Neuronal stem cell (in vitro differentiated cells): ENCODE measurements at regions not wholly inside any gene's neighbourhood (a gene's known extent, or its start where the extent isn't known, plus 50 kb on each side); places are given as distances from the start of the nearest gene placed in this dataset.

Experiments
- DNase-seq: peaks from one replicate; pipeline ENCODE4 v3.0.0-alpha.2; 2013; ENCODE audit warnings: low spot score
- H2AFZ ChIP-seq: one replicate; pipeline ENCODE4 v1.6.1; 2013; ENCODE audit warnings: mild to moderate bottlenecking, low read length, inconsistent platforms
- H2AK5ac ChIP-seq: 2 replicates; pipeline ENCODE4 v1.6.1; 2013; ENCODE audit warnings: low read depth, mild to moderate bottlenecking, inconsistent platforms, low read length, moderate library complexity, mixed read lengths
- H2BK120ac ChIP-seq: 2 replicates; pipeline ENCODE4 v1.6.1; 2013; ENCODE audit warnings: low read depth, mild to moderate bottlenecking, inconsistent platforms, low read length, moderate library complexity, mixed read lengths
- H2BK12ac ChIP-seq: one replicate; pipeline ENCODE4 v1.6.1; 2013; ENCODE audit warnings: low read length, inconsistent platforms
- H2BK15ac ChIP-seq: 2 replicates; pipeline ENCODE4 v1.6.1; 2013; ENCODE audit warnings: mild to moderate bottlenecking, low read length, inconsistent platforms, mixed read lengths
- H2BK5ac ChIP-seq: one replicate; pipeline ENCODE4 v1.6.1; 2013; ENCODE audit warnings: inconsistent platforms, mild to moderate bottlenecking, low read length, moderate library complexity
- H3K14ac ChIP-seq: one replicate; pipeline ENCODE4 v1.6.1; 2013; ENCODE audit warnings: low read length, inconsistent platforms
- H3K18ac ChIP-seq: 2 replicates; pipeline ENCODE4 v1.6.1; 2013; ENCODE audit warnings: low read length, inconsistent platforms
- H3K23ac ChIP-seq: 2 replicates; pipeline ENCODE4 v1.6.1; 2013; ENCODE audit warnings: low read depth, mild to moderate bottlenecking, mixed read lengths, low read length, inconsistent platforms; ENCODE audit not compliant: poor library complexity
- H3K27ac ChIP-seq: replicated peaks from 3 replicates; pipeline ENCODE4 v1.5.1; 2013; ENCODE audit warnings: low read length, inconsistent platforms
- H3K27me3 ChIP-seq, 3 experiments: 2 replicates each; pipeline ENCODE4 v1.6.1; 2013; ENCODE audit warnings: low read length in 3 of 3, mild to moderate bottlenecking in 2 of 3, inconsistent platforms in 1 of 3, low read depth in 1 of 3, mixed read lengths in 1 of 3, moderate library complexity in 1 of 3; ENCODE audit not compliant: control insufficient read depth in 3 of 3, insufficient read depth in 3 of 3
- H3K36me3 ChIP-seq, 2 donors: replicated peaks in 1 of 2; 2 replicates each; pipeline ENCODE4 v1.6.1; 2013; ENCODE audit warnings: low read length in 2 of 2; ENCODE audit not compliant: control insufficient read depth in 2 of 2, insufficient read depth in 2 of 2
- H3K4ac ChIP-seq: 2 replicates; pipeline ENCODE4 v1.6.1; 2013; ENCODE audit warnings: inconsistent platforms, mild to moderate bottlenecking, low read length, moderate library complexity
- H3K4me1 ChIP-seq, 2 donors: 1 replicate in 1 of 2; 2 replicates in 1 of 2; pipeline ENCODE4 v1.6.1; 2013; ENCODE audit warnings: low read length in 2 of 2, low read depth in 1 of 2; ENCODE audit not compliant: control insufficient read depth in 2 of 2, insufficient read depth in 1 of 2
- H3K4me2 ChIP-seq: one replicate; pipeline ENCODE4 v1.6.1; 2013; ENCODE audit warnings: mild to moderate bottlenecking, low read length, inconsistent platforms; ENCODE audit not compliant: insufficient read depth, poor library complexity, severe bottlenecking
- H3K4me3 ChIP-seq, 2 donors: 2 replicates each; pipeline ENCODE4 v1.5.1; 2013; ENCODE audit warnings: low read length in 2 of 2, mild to moderate bottlenecking in 2 of 2, inconsistent platforms in 1 of 2, moderate library complexity in 1 of 2
- H3K79me1 ChIP-seq: one replicate; pipeline ENCODE4 v1.6.1; 2013; ENCODE audit warnings: low read depth, mild to moderate bottlenecking, inconsistent platforms, low read length, moderate library complexity
- H3K9ac ChIP-seq: one replicate; pipeline ENCODE4 v1.6.1; 2013; ENCODE audit warnings: mild to moderate bottlenecking, low read depth, low read length, inconsistent platforms; ENCODE audit not compliant: poor library complexity
- H3K9me3 ChIP-seq, 2 donors: replicated peaks in 1 of 2; 2 replicates each; pipeline versions ENCODE3 to v1.6.1; 2013; ENCODE audit warnings: low read length in 2 of 2, mild to moderate bottlenecking in 2 of 2, inconsistent platforms in 1 of 2, low read depth in 1 of 2, mixed read lengths in 1 of 2, moderate library complexity in 1 of 2; ENCODE audit not compliant: control insufficient read depth in 2 of 2, insufficient read depth in 1 of 2
- H4K8ac ChIP-seq: one replicate; pipeline ENCODE4 v1.6.1; 2013; ENCODE audit warnings: low read depth, mild to moderate bottlenecking, inconsistent platforms, low read length, moderate library complexity
- H4K91ac ChIP-seq: one replicate; pipeline ENCODE4 v1.6.1; 2013; ENCODE audit warnings: low read length, low read depth, mild to moderate bottlenecking, inconsistent platforms; ENCODE audit not compliant: poor library complexity
- WGBS, 2 donors: extraction: QIAGEN DNeasy Blood & Tissue Kit; methylation state at CpG; one replicate each; pipeline ENCODE4 v1.1.7; 2013; ENCODE audit warnings: missing lambda C conversion rate in 2 of 2, mixed read lengths in 1 of 2; ENCODE audit not compliant: insufficient read length in 2 of 2, insufficient replicate concordance in 1 of 2; ENCODE audit errors: extremely low coverage in 2 of 2; 5-methylcytosine and 5-hydroxymethylcytosine counted together

GRCh38 chr5:18900644-18901043 is 1087.4 kb downstream of the CDH18 start:
- H2BK15ac ChIP-seq: no peak overlapping the region
- no peak overlapping the region for H2BK5ac ChIP-seq
- H4K91ac ChIP-seq: no peak overlapping the region
- WGBS, 2 donors: no CpG with 5 or more reads among the region's 3 CpGs
- no peak overlapping the region for H3K23ac ChIP-seq
- H3K79me1 ChIP-seq: no peaks in the 10 kb centered on the region
- H3K14ac ChIP-seq: no peak overlapping the region
- H3K9me3 ChIP-seq: no peaks in the 10 kb centered on the region
- no peak overlapping the region for H3K4ac ChIP-seq
- no peak for DNase-seq
- H3K4me3 ChIP-seq: no peak overlapping the region
- H2BK12ac ChIP-seq: no peak overlapping the region
- no peak overlapping the region for H3K18ac ChIP-seq
- H4K8ac ChIP-seq: no peak overlapping the region
- no peak overlapping the region for H3K4me2 ChIP-seq
- H2BK120ac ChIP-seq: no peak overlapping the region
- H3K27ac ChIP-seq: no peak overlapping the region
- H3K36me3 ChIP-seq: no peaks in the 10 kb centered on the region
- H2AFZ ChIP-seq: no peak overlapping the region
- H3K27me3 ChIP-seq: no peaks in the 10 kb centered on the region
- H3K4me1 ChIP-seq: no peaks in the 10 kb centered on the region
- H2AK5ac ChIP-seq: no peak overlapping the region
- no peak overlapping the region for H3K9ac ChIP-seq

GRCh38 chr5:18920966-18921365 is 1067.0 kb downstream of the CDH18 start:
- no peak overlapping the region for H2BK5ac ChIP-seq
- no peak overlapping the region for H2BK120ac ChIP-seq
- H3K79me1 ChIP-seq: no peaks in the 10 kb centered on the region
- H2BK15ac ChIP-seq: no peak overlapping the region
- H3K4me3 ChIP-seq: no peak overlapping the region
- H4K8ac ChIP-seq: no peak overlapping the region
- H3K9ac ChIP-seq: no peak overlapping the region
- H3K9me3 ChIP-seq: no peaks in the 10 kb centered on the region
- no peak overlapping the region for H2AK5ac ChIP-seq
- no peak overlapping the region for H4K91ac ChIP-seq
- no peak overlapping the region for H3K14ac ChIP-seq
- H3K4ac ChIP-seq: no peak overlapping the region
- H3K27me3 ChIP-seq: no peaks in the 10 kb centered on the region
- no CpG with 5 or more reads among the region's 5 CpGs for WGBS, 2 donors
- no peak overlapping the region for H2BK12ac ChIP-seq
- no peak for DNase-seq
- H2AFZ ChIP-seq: no peak overlapping the region
- no peaks in the 10 kb centered on the region for H3K4me1 ChIP-seq
- H3K27ac ChIP-seq: no peak overlapping the region
- H3K23ac ChIP-seq: no peak overlapping the region
- no peak overlapping the region for H3K4me2 ChIP-seq
- H3K18ac ChIP-seq: no peak overlapping the region
- no peaks in the 10 kb centered on the region for H3K36me3 ChIP-seq

GRCh38 chr5:18932081-18932480 is 1055.9 kb downstream of the CDH18 start:
- H3K23ac ChIP-seq: no peak overlapping the region
- H4K8ac ChIP-seq: no peak overlapping the region
- H3K14ac ChIP-seq: no peak overlapping the region
- WGBS, 2 donors: no CpG with 5 or more reads among the region's 2 CpGs
- H2AK5ac ChIP-seq: no peak overlapping the region
- H2AFZ ChIP-seq: peak overlapping the region; percentile 77
- H2BK120ac ChIP-seq: no peak overlapping the region
- H3K4me1 ChIP-seq: peaks cover 0 to 2% of the 10 kb centered on the region in 2 donors
- no peak overlapping the region for H3K4me2 ChIP-seq
- no peak overlapping the region for H4K91ac ChIP-seq
- no peaks in the 10 kb centered on the region for H3K9me3 ChIP-seq
- no peak overlapping the region for H3K4me3 ChIP-seq
- peak overlapping the region; percentile 69 for H3K27ac ChIP-seq
- H3K18ac ChIP-seq: no peak overlapping the region
- H3K27me3 ChIP-seq: no peaks in the 10 kb centered on the region
- H2BK12ac ChIP-seq: no peak overlapping the region
- H2BK5ac ChIP-seq: no peak overlapping the region
- H3K79me1 ChIP-seq: no peaks in the 10 kb centered on the region
- DNase-seq: peak; percentile 26
- H3K9ac ChIP-seq: no peak overlapping the region
- H2BK15ac ChIP-seq: no peak overlapping the region
- no peak overlapping the region for H3K4ac ChIP-seq
- H3K36me3 ChIP-seq: no peaks in the 10 kb centered on the region

- no peak overlapping the region for H4K8ac ChIP-seq
Measured at GRCh38 chr5:18944771-18945170, 1043.2 kb downstream of the CDH18 start.

More at GRCh38 chr5:18944771-18945170, 1043.2 kb downstream of the CDH18 start:
- no peak overlapping the region for H2BK12ac ChIP-seq
- no peak overlapping the region for H2BK15ac ChIP-seq
- H3K4ac ChIP-seq: no peak overlapping the region
- H3K27ac ChIP-seq: no peak overlapping the region
- H3K79me1 ChIP-seq: no peaks in the 10 kb centered on the region
- no peak overlapping the region for H2BK120ac ChIP-seq
- H3K23ac ChIP-seq: no peak overlapping the region
- DNase-seq: no peak
- H3K4me3 ChIP-seq: no peak overlapping the region
- WGBS, 2 donors: 100% methylated on average over 1 of the region's 5 CpGs; no CpG with 5 or more reads in 1 of the 2 donors
- no peaks in the 10 kb centered on the region for H3K27me3 ChIP-seq
- no peak overlapping the region for H2BK5ac ChIP-seq
- no peak overlapping the region for H4K91ac ChIP-seq
- no peak overlapping the region for H3K4me2 ChIP-seq
- H3K4me1 ChIP-seq: no peaks in the 10 kb centered on the region
- H2AK5ac ChIP-seq: no peak overlapping the region
- H3K18ac ChIP-seq: no peak overlapping the region
- no peak overlapping the region for H2AFZ ChIP-seq
- H3K36me3 ChIP-seq: no peaks in the 10 kb centered on the region
- H3K14ac ChIP-seq: no peak overlapping the region
- peaks cover 0 to 4% of the 10 kb centered on the region in 2 donors for H3K9me3 ChIP-seq
- H3K9ac ChIP-seq: no peak overlapping the region
